CD4-positive, alpha-beta memory T cell (primary cell): ENCODE measurements at regions not wholly inside any gene's neighbourhood (a gene's known extent, or its start where the extent isn't known, plus 50 kb on each side); places are given as distances from the start of the nearest gene placed in this dataset.

ENCODE experiments used
- CTCF ChIA-PET: fragments of 350-600 bp; sonication (Branson Sonifier 250); formaldehyde crosslinking; loops from one replicate; lab custom pipeline; 2021; ENCODE audit warnings: inconsistent platforms; ENCODE audit not compliant: partially characterized antibody; lab: Charles Lee
- POLR2A ChIA-PET: fragments of 350-600 bp; sonication (Branson Sonifier 250); formaldehyde crosslinking; loops from one replicate; lab custom pipeline; 2021; ENCODE audit not compliant: partially characterized antibody; lab: Charles Lee
- DNase-seq, 5 donors: peaks; one replicate each; pipeline versions ENCODE4 v3.0.0 to v3.0.0-alpha.2; 2020 to 2022; ENCODE audit warnings: mixed read lengths in 1 of 5
- H3K27ac ChIP-seq: one replicate; pipeline ENCODE4 v1.7.0; 2013; ENCODE audit warnings: low read depth, low read length
- H3K27me3 ChIP-seq: 2 replicates; pipeline ENCODE4 v1.7.0; 2013; ENCODE audit warnings: mild to moderate bottlenecking, low read length, moderate library complexity; ENCODE audit not compliant: insufficient read depth
- H3K36me3 ChIP-seq: 2 replicates; pipeline ENCODE4 v1.7.0; 2013; ENCODE audit warnings: mild to moderate bottlenecking, low read length, moderate library complexity; ENCODE audit not compliant: insufficient read depth
- H3K4me1 ChIP-seq: 2 replicates; pipeline ENCODE4 v1.7.0; 2013; ENCODE audit warnings: mild to moderate bottlenecking, low read length, moderate library complexity; ENCODE audit not compliant: insufficient read depth
- H3K4me3 ChIP-seq, 2 donors: one replicate each; pipeline ENCODE4 v1.7.0; 2013; ENCODE audit warnings: low read length in 2 of 2, mild to moderate bottlenecking in 1 of 2
- H3K9me3 ChIP-seq, 2 donors: one replicate each; pipeline ENCODE4 v1.7.0; 2013; ENCODE audit warnings: low read length in 2 of 2, control low read depth in 1 of 2; ENCODE audit not compliant: control insufficient read depth in 1 of 2
- H3K27ac Mint-ChIP-seq, 7 donors: one replicate each; pipeline ENCODE4 v1.8.0; 2020 to 2021; ENCODE audit warnings: mixed read lengths in 7 of 7, mild to moderate bottlenecking in 6 of 7, inconsistent platforms in 3 of 7, moderate library complexity in 3 of 7
- H3K27me3 Mint-ChIP-seq, 2 donors: one replicate each; pipeline ENCODE4 v1.8.0; 2020 to 2021; ENCODE audit warnings: mixed read lengths in 2 of 2
- H3K36me3 Mint-ChIP-seq, 2 donors: one replicate each; pipeline ENCODE4 v1.8.0; 2020 to 2021; ENCODE audit warnings: mixed read lengths in 2 of 2, inconsistent platforms in 1 of 2, mild to moderate bottlenecking in 1 of 2
- H3K4me1 Mint-ChIP-seq, 4 donors: one replicate each; pipeline ENCODE4 v1.8.0; 2020 to 2021; ENCODE audit warnings: mixed read lengths in 4 of 4, mild to moderate bottlenecking in 1 of 4
- H3K4me3 Mint-ChIP-seq, 8 donors: one replicate each; pipeline ENCODE4 v1.8.0; 2020 to 2021; ENCODE audit warnings: mixed read lengths in 8 of 8, mild to moderate bottlenecking in 7 of 8, moderate library complexity in 6 of 8, inconsistent platforms in 3 of 8
- H3K9me3 Mint-ChIP-seq, 8 donors: one replicate each; pipeline ENCODE4 v1.8.0; 2020 to 2021; ENCODE audit warnings: mixed read lengths in 8 of 8, mild to moderate bottlenecking in 5 of 8, inconsistent platforms in 3 of 8, moderate library complexity in 1 of 8
- intact Hi-C: fragments of 100-400 bp; cut with micrococcal nuclease; formaldehyde crosslinking; loops from one replicate; pipeline ENCODE4 v1.15.1; 2023

- no peaks in the 10 kb centered on the region for H3K4me1 ChIP-seq
- H3K27ac ChIP-seq, result no peak overlapping the region
- CTCF ChIA-PET, result no interaction called here
- H3K36me3 ChIP-seq, result no peaks in the 10 kb centered on the region
- no peak overlapping the region for H3K27ac Mint-ChIP-seq
- no peaks in the 10 kb centered on the region for H3K27me3 ChIP-seq
- H3K4me3 ChIP-seq, result no peak overlapping the region
- H3K9me3 Mint-ChIP-seq, result peaks cover 0 to 2% (median 0%) of the 10 kb centered on the region in 8 donors
- no peak overlapping the region for H3K4me3 Mint-ChIP-seq
- no peaks in the 10 kb centered on the region for H3K9me3 ChIP-seq
- DNase-seq, result no peak
- H3K4me1 Mint-ChIP-seq, result no peaks in the 10 kb centered on the region
- intact Hi-C loops, result no loop called here
- H3K27me3 Mint-ChIP-seq, result peaks cover 6 to 16% of the 10 kb centered on the region in 2 donors
- POLR2A ChIA-PET, result no interaction called here
- no peaks in the 10 kb centered on the region for H3K36me3 Mint-ChIP-seq
Observed at GRCh38 chr2:238636269-238637073, 209.7 kb downstream of the ASB1 start.

- intact Hi-C loops, result no loop called here
- no peaks in the 10 kb centered on the region for H3K4me1 ChIP-seq
- no peaks in the 10 kb centered on the region for H3K36me3 Mint-ChIP-seq
Observed at GRCh38 chr2:238638100-238638981, 209.5 kb upstream of the TWIST2 start.

GRCh38 chr2:238638982-238639628 is 208.8 kb upstream of the TWIST2 start:
- Mint-ChIP-seq H3K4me3 (no peak overlapping the region), H3K27me3 (peaks cover 3 to 15% of the 10 kb centered on the region in 2 donors), H3K27ac (no peak overlapping the region), H3K4me1 (peaks cover 0 to under 1% (median 0%) of the 10 kb centered on the region in 4 donors), H3K9me3 (no peaks in the 10 kb centered on the region), H3K36me3 (no peaks in the 10 kb centered on the region)
- CTCF ChIA-PET, result no interaction called here
- Histone ChIP-seq H3K27ac (no peak overlapping the region), H3K4me3 (no peak overlapping the region), H3K9me3 (no peaks in the 10 kb centered on the region), H3K4me1 (no peaks in the 10 kb centered on the region), H3K27me3 (no peaks in the 10 kb centered on the region), H3K36me3 (no peaks in the 10 kb centered on the region)
- POLR2A ChIA-PET, result no interaction called here
- DNase-seq, result no peak
- intact Hi-C loops, result no loop called here

More at GRCh38 chr2:238638100-238638981, 209.5 kb upstream of the TWIST2 start:
- no peaks in the 10 kb centered on the region for H3K4me1 Mint-ChIP-seq
- no peak overlapping the region for H3K4me3 ChIP-seq
- CTCF ChIA-PET, result no interaction called here
- H3K4me3 Mint-ChIP-seq, result no peak overlapping the region
- no peaks in the 10 kb centered on the region for H3K27me3 ChIP-seq
- H3K27me3 Mint-ChIP-seq, result peaks cover 5 to 13% of the 10 kb centered on the region in 2 donors
- DNase-seq, result no peak
- POLR2A ChIA-PET, result no interaction called here
- no peak overlapping the region for H3K27ac ChIP-seq
- H3K27ac Mint-ChIP-seq, result no peak overlapping the region
- H3K9me3 ChIP-seq, result no peaks in the 10 kb centered on the region
- no peaks in the 10 kb centered on the region for H3K36me3 ChIP-seq
- H3K9me3 Mint-ChIP-seq, result no peaks in the 10 kb centered on the region

- Histone ChIP-seq H3K36me3 (no peaks in the 10 kb centered on the region), H3K27ac (no peak overlapping the region), H3K27me3 (no peaks in the 10 kb centered on the region), H3K9me3 (no peaks in the 10 kb centered on the region), H3K4me1 (no peaks in the 10 kb centered on the region), H3K4me3 (no peak overlapping the region)
- DNase-seq, result no peak
- no peaks in the 10 kb centered on the region for H3K36me3 Mint-ChIP-seq
- ChIA-PET POLR2A (no interaction called here), CTCF (no interaction called here)
- no peak overlapping the region for H3K4me3 Mint-ChIP-seq
- no peaks in the 10 kb centered on the region for H3K9me3 Mint-ChIP-seq
- intact Hi-C loops, result no loop called here
- H3K27ac Mint-ChIP-seq, result no peak overlapping the region
- peaks cover 3 to 15% of the 10 kb centered on the region in 2 donors for H3K27me3 Mint-ChIP-seq
- peaks cover 0 to 2% (median 0%) of the 10 kb centered on the region in 4 donors for H3K4me1 Mint-ChIP-seq
Observed at GRCh38 chr2:238640486-238640885, 207.4 kb upstream of the TWIST2 start.

GRCh38 chr2:238642973-238643372 is 204.9 kb upstream of the TWIST2 start:
- Histone ChIP-seq H3K36me3 (no peaks in the 10 kb centered on the region), H3K9me3 (no peaks in the 10 kb centered on the region), H3K27ac (no peak overlapping the region), H3K4me3 (no peak overlapping the region), H3K4me1 (no peaks in the 10 kb centered on the region), H3K27me3 (no peaks in the 10 kb centered on the region)
- Mint-ChIP-seq H3K27me3 (peaks cover 2 to 9% of the 10 kb centered on the region in 2 donors), H3K9me3 (no peaks in the 10 kb centered on the region), H3K4me1 (peaks cover 0 to 2% (median 0%) of the 10 kb centered on the region in 4 donors), H3K27ac (no peak overlapping the region), H3K4me3 (no peak overlapping the region), H3K36me3 (no peaks in the 10 kb centered on the region)
- ChIA-PET CTCF (no interaction called here), POLR2A (no interaction called here)
- no peak for DNase-seq
- intact Hi-C loops, result no loop called here

- no peak overlapping the region for H3K27ac Mint-ChIP-seq
- Histone ChIP-seq H3K9me3 (no peaks in the 10 kb centered on the region), H3K27ac (no peak overlapping the region), H3K4me3 (no peak overlapping the region), H3K36me3 (no peaks in the 10 kb centered on the region), H3K27me3 (no peaks in the 10 kb centered on the region), H3K4me1 (no peaks in the 10 kb centered on the region)
- no peaks in the 10 kb centered on the region for H3K9me3 Mint-ChIP-seq
- DNase-seq, result no peak
- H3K36me3 Mint-ChIP-seq, result no peaks in the 10 kb centered on the region
- peaks cover 2 to 9% of the 10 kb centered on the region in 2 donors for H3K27me3 Mint-ChIP-seq
- H3K4me3 Mint-ChIP-seq, result no peak overlapping the region
- intact Hi-C loops, result no loop called here
- CTCF ChIA-PET, result no interaction called here
- peaks cover 0 to 2% (median 0%) of the 10 kb centered on the region in 4 donors for H3K4me1 Mint-ChIP-seq
- POLR2A ChIA-PET, result no interaction called here
Observed at GRCh38 chr2:238643400-238643907, 204.4 kb upstream of the TWIST2 start.
